H1 (cell line): ENCODE measurements at regions not wholly inside any gene's neighbourhood (a gene's known extent, or its start where the extent isn't known, plus 50 kb on each side); places are given as distances from the start of the nearest gene placed in this dataset.

Experiments used
- RXRA ChIP-seq: IDR thresholded peaks from 2 replicates; pipeline ENCODE4 v1.6.1; 2011; ENCODE audit warnings: low read depth, mild to moderate bottlenecking, low read length, moderate library complexity; ENCODE audit not compliant: insufficient read depth
- SP1 ChIP-seq: IDR thresholded peaks from 2 replicates; pipeline ENCODE4 v1.6.1; 2011; ENCODE audit warnings: low read depth, low read length
- SP2 ChIP-seq: IDR thresholded peaks from 2 replicates; pipeline ENCODE4 v1.6.1; 2012; ENCODE audit warnings: mild to moderate bottlenecking, low read length, inconsistent platforms
- SUZ12 ChIP-seq: fragments of 200-600 bp; sonication (generic); IDR thresholded peaks from 2 replicates; pipeline ENCODE4 v1.6.1; 2012; ENCODE audit warnings: mild to moderate bottlenecking, inconsistent platforms, low read length, moderate library complexity, mixed read lengths

DNA sequence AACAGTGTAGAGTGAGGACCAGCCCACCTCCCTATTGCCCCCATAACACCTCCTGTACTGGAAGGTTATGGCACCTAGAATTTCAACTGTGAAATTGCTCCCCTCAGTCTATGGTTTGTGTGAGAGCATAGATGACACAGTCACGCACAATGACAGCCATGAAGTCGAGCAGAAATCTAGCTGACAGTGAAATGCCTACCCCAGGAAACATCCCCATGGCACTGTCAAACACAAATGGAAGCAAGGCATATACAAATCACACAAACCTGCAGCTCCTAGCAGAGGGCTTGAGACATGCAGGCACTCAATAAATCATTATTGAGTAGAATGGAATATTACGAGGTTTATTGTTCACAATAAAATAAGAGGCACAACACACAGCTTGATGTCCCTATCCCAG lies 142.5 kb upstream of the ST6GALNAC5 start (continued):
- TF ChIP-seq SP2, result no peak
- no peak for TF ChIP-seq RXRA
- TF ChIP-seq SP1, result no peak
- TF ChIP-seq SUZ12, result no peak
